Activated CD8-positive, alpha-beta memory T cell treated with anti-CD3 and anti-CD28 coated beads, Interleukin-2, amount 50 U/mL, for 48 hours (primary cell): ENCODE measurements at regions not wholly inside any gene's neighbourhood (a gene's known extent, or its start where the extent isn't known, plus 50 kb on each side); places are given as distances from the start of the nearest gene placed in this dataset.
"Not testable (repeated sequence)": the region's sequence is repeated elsewhere in the genome, so short reads cannot be mapped to it uniquely, and the experiment has no call there.

Experiments used
- DNase-seq: peaks from one replicate; pipeline ENCODE4 v3.0.0-alpha.2; 2020

GRCh38 chr21:10325546-10325945 is 195.8 kb upstream of the TPTE start:
- DNase-seq: peak; percentile 74

GRCh38 chr21:10326146-10326545 is 195.2 kb upstream of the TPTE start:
- DNase-seq: not testable (repeated sequence)

- DNase-seq: not testable (repeated sequence)
Observed at GRCh38 chr21:10328646-10329045, 192.7 kb upstream of the TPTE start.

GRCh38 chr21:10330641-10331119 is 190.7 kb upstream of the TPTE start:
- DNase-seq: not testable (repeated sequence)

GRCh38 chr21:10331134-10331533 is 190.2 kb upstream of the TPTE start:
- DNase-seq: not testable (repeated sequence)

- DNase-seq: not testable (repeated sequence)
Observed at GRCh38 chr21:10332935-10333334, 188.4 kb upstream of the TPTE start.

GRCh38 chr21:10334391-10334790 is 187.0 kb upstream of the TPTE start:
- DNase-seq: not testable (repeated sequence)

- not testable (repeated sequence) for DNase-seq
Observed at GRCh38 chr21:10342261-10342956, 179.0 kb upstream of the TPTE start.

GRCh38 chr21:10343146-10343935 is 178.0 kb upstream of the TPTE start:
- not testable (repeated sequence) for DNase-seq

GRCh38 chr21:10344266-10344665 is 177.1 kb upstream of the TPTE start:
- not testable (repeated sequence) for DNase-seq

GRCh38 chr21:10345178-10345612 is 176.2 kb upstream of the TPTE start:
- not testable (repeated sequence) for DNase-seq

GRCh38 chr21:10346249-10346648 is 175.1 kb upstream of the TPTE start:
- DNase-seq: not testable (repeated sequence)

- not testable (repeated sequence) for DNase-seq
Observed at GRCh38 chr21:10346933-10347615, 174.3 kb upstream of the TPTE start.

- not testable (repeated sequence) for DNase-seq
Observed at GRCh38 chr21:10347675-10348074, 173.7 kb upstream of the TPTE start.

- not testable (repeated sequence) for DNase-seq
Observed at GRCh38 chr21:10348150-10348549, 173.2 kb upstream of the TPTE start.

GRCh38 chr21:10354851-10355578 is 166.4 kb upstream of the TPTE start:
- not testable (repeated sequence) for DNase-seq

GRCh38 chr21:10359120-10359519 is 162.3 kb upstream of the TPTE start:
- not testable (repeated sequence) for DNase-seq

GRCh38 chr21:10359911-10360310 is 161.5 kb upstream of the TPTE start:
- not testable (repeated sequence) for DNase-seq

GRCh38 chr21:10361214-10361736 is 160.1 kb upstream of the TPTE start:
- DNase-seq: not testable (repeated sequence)

- not testable (repeated sequence) for DNase-seq
Observed at GRCh38 chr21:10362816-10363215, 158.6 kb upstream of the TPTE start.

- not testable (repeated sequence) for DNase-seq
Observed at GRCh38 chr21:10363321-10363720, 158.1 kb upstream of the TPTE start.

- not testable (repeated sequence) for DNase-seq
Observed at GRCh38 chr21:10366210-10366609, 155.2 kb upstream of the TPTE start.
